Endothelial cell of hepatic sinusoid (primary cell): ENCODE measurements at regions not wholly inside any gene's neighbourhood (a gene's known extent, or its start where the extent isn't known, plus 50 kb on each side); places are given as distances from the start of the nearest gene placed in this dataset.

ENCODE experiments used
- in situ Hi-C: cut with HindIII; loops from 2 replicates; pipeline ENCODE4 v1.10.0; 2017; ENCODE audit warnings: low sequenced_read_pairs

- in situ Hi-C loops: no loop called here
Measured at GRCh38 chr2:8522687-8523086, 159.2 kb upstream of the ID2 start.

DNA sequence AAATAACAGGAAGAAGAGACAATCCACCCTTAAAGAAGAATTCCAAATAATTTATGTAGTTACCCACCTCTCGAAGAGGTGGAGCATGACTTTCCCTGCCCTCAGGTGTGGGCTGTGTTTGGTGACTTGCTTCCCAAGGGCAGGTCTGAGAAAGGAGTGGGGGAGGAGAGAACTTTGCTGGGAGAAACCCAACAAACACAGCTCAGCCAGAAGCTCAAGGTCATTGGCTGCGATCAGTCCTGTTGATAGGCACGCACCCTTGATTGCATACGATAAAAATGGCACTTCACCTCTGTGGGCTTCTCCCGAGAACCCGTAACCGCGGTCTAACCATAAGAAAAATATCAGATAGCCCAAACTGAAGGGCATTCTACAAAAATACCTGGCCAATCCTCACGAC lies 157.5 kb upstream of the ID2 start:
- in situ Hi-C loops: no loop called here

- in situ Hi-C loops: no loop called here
Measured at GRCh38 chr2:8524823-8525222, 157.0 kb upstream of the ID2 start.

DNA sequence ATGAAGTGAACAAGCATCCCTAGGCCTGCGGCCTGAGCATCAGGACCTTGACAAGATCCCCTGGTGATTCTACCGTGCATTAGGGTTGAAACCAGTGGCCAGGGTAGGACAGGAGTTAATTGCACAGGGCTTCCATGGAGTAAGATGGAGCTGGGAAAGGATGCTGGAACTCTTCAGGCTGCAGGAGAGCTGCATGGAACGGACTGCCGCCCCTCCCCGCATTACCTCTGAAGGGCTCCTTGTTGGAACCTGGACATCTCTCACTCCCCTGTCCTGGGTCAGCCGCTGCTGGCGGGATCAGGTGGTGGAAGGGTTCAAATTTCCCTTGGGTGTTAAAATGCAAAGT lies 156.6 kb upstream of the ID2 start:
- in situ Hi-C loops: no loop called here

DNA sequence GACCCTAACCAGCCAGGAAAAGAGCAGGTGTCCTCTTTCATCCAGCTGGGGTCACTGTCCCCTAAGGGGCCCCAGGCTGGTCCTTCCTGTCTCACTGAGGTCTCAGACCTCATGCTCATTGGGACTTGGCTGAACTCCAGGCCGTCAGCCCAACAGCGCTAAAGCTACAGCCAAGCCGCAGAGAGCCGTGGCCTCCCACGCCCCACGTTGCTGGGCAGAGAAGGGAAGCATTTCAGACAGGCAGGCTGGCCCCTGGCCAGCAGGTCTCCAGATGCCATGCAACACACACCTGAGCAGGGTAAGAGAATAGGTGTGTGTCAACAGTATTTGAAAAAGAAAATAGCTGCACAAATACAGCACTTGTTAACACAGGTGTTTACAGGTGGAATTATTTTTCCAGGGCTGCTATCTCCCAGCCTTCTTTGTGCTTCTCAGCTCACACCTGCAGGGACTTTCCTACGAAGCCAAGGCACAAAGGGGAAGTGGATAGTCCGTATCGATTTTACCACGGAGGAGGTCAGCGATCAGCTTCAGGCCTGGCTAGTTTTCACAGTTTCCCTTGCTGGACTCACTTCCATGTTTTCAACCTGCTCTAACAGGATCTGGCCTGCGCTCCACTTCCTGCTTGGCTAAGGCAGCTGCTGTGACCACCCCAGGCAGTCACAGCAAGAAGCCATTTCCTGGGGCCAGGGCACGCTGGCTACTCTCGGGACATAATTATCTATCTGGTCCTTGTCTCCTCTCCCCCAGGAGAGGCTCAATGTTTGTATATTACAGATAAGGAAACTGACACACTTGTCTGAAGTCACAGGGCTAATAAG lies 156.1 kb upstream of the ID2 start:
- in situ Hi-C loops: no loop called here

DNA sequence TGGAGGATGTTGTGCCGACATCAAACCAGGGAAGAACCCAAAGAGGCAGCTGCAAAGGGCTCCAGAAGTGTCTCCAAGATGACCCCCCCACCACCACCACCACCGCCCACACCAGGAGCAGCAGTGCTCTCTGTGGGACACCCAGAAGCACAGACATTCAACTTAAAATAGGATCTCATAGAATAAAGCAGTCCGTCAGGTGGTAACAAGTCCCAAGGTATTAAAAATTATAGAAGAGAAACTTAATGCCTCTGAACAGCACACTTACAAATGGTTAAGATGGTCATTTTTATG lies 155.5 kb upstream of the ID2 start:
- in situ Hi-C loops: no loop called here

DNA sequence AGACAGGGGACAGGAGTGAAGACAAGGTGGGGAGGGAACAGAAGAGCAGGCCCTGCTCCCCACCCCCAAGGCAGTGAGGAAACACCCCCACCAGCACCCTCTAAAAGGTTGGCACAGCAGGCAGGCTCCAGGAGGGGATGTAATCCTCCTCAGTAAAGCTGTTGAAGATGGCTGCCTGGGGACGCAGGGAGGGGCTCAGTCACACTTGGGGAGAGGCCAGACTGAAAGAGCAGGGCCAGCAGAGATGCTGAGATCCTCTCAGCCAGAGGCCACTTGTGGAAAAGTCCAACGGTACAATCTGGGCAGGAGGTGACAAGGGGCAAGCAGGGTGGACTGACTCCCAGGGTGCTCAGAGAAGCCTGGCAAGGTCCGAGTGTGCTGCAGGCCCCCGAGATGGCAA lies 154.8 kb upstream of the ID2 start:
- in situ Hi-C loops: no loop called here

DNA sequence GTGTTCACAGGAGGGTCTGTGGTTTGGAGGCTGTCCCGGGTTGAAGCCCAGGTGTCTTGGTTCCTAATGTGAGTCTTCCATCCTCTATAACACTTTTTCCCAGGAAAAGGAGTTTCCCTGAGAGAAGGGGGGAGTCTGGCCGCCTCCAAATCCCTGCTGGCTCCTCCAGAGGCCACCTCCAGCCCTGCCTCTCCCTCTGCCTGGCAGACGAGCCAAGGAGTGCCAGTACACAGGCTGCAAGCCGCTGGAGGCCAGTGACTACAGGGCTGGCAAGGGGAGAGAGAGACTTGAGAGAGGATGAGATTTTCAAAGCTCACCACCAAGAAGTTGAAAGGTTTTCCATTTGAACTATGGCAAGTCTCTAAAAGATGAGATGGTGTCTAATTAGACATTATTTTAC lies 154.2 kb upstream of the ID2 start:
- in situ Hi-C loops: no loop called here

- in situ Hi-C loops: no loop called here
Measured at GRCh38 chr2:8528863-8529262, 153.0 kb upstream of the ID2 start.

- in situ Hi-C loops: loop anchor here (5.0 kb wide), 1 partner anchor 93 kb away; no protein-coding TSS in a partner anchor
Measured at GRCh38 chr2:8529706-8530277, 152.1 kb upstream of the ID2 start.

DNA sequence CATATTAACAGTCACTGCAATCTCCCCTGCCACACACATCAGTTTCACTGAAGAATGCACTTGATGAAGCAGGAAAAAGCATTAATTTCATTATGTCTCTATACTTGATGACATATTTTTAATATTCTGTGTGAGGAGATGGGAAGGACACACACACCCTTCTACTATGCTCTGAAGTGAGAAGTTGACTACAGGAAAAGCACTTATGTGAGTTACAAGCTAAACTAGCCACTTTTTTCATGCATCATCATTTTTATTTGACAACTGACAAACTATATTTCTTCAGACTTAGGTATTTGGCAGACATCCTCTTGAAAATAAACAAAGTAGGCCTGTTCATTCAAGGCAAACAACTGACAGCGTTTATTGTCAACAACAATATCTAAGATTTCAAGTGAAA lies 150.4 kb upstream of the ID2 start:
- in situ Hi-C loops: loop anchor here (5.0 kb wide), 1 partner anchor 91 kb away; no protein-coding TSS in a partner anchor

DNA sequence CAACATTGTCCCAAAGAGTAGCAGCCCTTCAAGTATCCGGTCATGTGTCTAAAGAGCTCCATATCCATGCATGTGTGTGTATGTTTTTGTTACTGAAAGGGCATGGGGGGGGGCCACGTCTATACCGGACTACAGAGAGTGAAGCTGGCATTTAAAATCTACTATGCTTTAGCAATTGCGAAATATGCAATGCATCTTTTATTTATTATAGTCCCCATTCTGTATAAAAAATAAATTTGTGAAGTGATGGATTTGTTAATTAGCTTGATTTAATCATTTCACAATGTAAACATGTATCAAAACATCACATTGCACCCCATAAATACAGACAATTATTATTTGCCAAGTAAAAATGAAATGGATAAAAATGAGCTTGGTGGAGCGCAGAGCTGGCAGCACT lies 149.4 kb upstream of the ID2 start:
- in situ Hi-C loops: loop anchor here (5.0 kb wide), 1 partner anchor 90 kb away; no protein-coding TSS in a partner anchor

- in situ Hi-C loops: loop anchor here (5.0 kb wide), 1 partner anchor 88 kb away; no protein-coding TSS in a partner anchor
Measured at GRCh38 chr2:8533923-8534322, 147.9 kb upstream of the ID2 start.

GRCh38 chr2:8534386-8534728 lies 147.5 kb upstream of the ID2 start:
- in situ Hi-C loops: loop anchor here (5.0 kb wide), 1 partner anchor 88 kb away; no protein-coding TSS in a partner anchor

- in situ Hi-C loops: loop anchor here (5.0 kb wide), 1 partner anchor 87 kb away; no protein-coding TSS in a partner anchor
Measured at GRCh38 chr2:8534729-8535468, 147.0 kb upstream of the ID2 start.

DNA sequence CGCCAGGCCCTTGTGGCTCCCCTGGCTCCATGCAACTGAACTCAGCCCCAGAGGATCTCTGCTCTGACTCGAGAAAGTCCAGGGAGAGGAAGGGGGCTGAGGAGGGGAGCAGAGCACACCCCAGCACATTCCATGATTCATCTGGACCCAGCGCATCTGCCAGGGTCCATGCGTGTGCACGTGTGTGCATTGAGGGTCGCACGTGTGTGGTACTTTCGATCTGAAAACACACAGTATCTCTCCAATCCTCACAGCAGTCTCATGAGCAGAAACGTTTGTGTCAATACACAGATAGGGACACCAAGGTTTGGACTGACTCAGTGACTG lies 146.4 kb upstream of the ID2 start:
- in situ Hi-C loops: no loop called here

DNA sequence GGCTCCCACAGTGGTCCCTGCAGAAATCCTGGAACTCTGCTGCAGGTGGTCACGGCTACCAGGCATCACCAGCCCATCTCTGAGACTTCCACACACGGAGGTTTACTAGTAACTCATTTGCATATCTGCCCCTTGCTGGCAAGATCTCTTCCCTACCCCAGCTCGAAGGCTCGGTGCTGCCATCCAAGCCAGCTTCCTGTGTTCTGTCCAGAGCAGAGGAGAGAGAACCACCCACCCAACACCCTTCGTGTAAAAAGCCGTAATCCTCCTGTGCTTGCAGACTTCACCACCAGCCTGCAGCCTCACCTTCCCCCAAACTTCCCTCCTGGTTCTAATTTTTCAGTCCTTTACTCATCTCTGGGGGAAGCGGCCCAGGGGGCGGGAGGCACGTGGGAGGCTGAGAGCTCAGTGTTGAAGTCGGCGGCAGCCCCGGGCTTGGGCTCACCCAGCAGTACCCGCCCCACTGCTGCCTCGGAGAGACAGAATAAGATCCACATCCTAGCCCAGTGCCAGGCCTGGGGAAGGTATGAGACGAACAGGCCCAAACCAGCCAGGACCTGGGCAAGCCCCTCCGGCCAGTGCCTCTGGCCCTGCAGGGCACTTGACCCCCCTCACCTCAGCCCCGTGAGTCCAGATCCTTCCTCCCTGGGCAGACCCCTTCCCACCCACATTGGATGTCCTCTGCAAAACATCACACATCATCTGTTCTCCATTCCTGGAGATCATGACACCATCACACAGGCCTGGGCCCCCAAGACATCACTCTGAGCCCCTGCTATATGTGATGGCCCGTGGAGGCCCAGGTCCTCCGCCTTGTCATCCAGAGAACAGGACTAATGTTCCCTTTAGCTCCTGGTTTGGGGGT lies 145.8 kb upstream of the ID2 start:
- in situ Hi-C loops: no loop called here

DNA sequence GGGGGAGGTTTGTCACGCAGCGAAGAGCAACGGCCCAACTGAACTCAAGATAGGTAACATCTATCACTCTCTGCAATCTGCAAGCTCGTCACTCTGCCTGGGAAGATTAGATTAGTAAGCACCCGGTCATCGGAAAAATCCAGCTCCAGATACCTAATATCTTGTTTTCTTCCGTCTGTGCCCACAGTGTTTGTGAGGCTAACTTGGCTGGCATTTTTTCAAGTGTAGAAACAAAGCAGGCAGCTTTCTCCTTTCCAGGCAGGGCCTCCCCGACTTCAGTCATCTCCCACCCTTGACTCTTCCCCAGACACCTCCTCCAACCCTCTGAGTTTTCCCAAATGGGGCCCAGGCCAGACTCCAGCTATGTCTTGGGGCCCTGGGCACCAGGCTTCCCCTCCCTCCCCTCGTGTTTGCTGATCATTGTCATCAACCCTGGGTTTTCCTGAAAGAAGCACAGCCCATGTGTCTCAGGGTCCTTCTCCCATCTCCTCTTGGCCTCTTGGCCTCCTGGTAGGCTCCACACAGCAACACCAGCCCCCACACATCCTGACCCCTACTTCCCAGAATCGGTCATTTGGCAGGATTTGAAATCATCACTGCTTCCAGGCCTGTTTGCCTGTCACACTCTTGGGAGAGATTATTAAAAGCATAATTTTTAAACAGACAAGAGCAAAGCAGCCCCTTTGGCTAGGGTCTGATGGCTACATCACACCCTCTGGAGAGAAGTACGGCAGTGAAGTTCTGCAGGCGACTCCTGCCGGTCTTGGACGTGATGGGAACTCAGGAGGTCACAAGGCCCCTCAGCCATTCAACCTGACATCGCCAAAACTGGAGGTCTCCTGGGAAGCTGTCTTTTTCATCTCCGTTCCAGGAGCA lies 144.9 kb upstream of the ID2 start:
- in situ Hi-C loops: no loop called here

DNA sequence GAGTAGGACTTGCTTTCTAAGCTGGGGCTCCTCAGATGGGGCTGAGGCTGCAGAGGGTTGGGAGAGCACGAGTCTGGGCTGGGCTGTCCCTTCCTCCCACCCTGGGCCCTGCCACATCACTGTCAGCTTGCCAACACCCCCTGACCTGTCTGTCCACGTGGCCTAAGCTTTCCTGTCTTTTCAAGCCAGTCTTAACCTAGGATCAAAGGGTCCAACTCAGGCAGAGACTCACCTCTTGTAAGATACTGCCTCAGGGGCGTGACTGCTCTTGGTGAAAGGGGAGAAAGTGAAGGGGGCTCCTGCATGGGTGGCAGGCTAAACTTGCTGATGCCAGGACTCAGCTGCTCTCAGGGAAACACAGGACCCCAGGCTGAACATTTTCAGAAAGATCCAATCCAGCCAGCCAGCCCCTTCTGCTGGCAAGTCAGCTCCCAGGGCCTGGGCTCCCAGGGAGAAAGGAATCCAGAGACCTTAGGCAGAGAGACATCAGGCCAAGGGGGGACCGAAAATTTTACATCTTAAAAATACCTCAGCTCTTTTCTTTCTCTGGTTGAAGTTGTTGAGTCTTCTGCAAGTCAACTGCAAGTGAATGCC lies 144.2 kb upstream of the ID2 start:
- in situ Hi-C loops: no loop called here

- in situ Hi-C loops: no loop called here
Measured at GRCh38 chr2:8538531-8538930, 143.3 kb upstream of the ID2 start.
